HG02642 (cell line): ENCODE measurements at regions not wholly inside any gene's neighbourhood (a gene's known extent, or its start where the extent isn't known, plus 50 kb on each side); places are given as distances from the start of the nearest gene placed in this dataset.
"Not testable (repeated sequence)": the region's sequence is repeated elsewhere in the genome, so short reads cannot be mapped to it uniquely, and the experiment has no call there.

Source experiments
- ATAC-seq: cut with Tn5 transposase; IDR thresholded peaks from one replicate; pipeline ENCODE4 v1.9.1; 2021; ENCODE audit warnings: mild to moderate bottlenecking; ENCODE audit not compliant: unreplicated experiment, poor library complexity

GRCh38 chr16:13336335-13336734 is 434.9 kb downstream of the SHISA9 start:
- no peak for ATAC-seq

- ATAC-seq = not testable (repeated sequence)
Measured at GRCh38 chr16:13336907-13337881, 435.8 kb downstream of the SHISA9 start.

GRCh38 chr16:13338044-13338443 is 436.6 kb downstream of the SHISA9 start:
- ATAC-seq = no peak

- no peak for ATAC-seq
Measured at GRCh38 chr16:13342675-13343074, 441.3 kb downstream of the SHISA9 start.

- ATAC-seq = no peak
Measured at GRCh38 chr16:13344001-13344400, 442.6 kb downstream of the SHISA9 start.

- no peak for ATAC-seq
Measured at GRCh38 chr16:13348416-13348815, 447.0 kb downstream of the SHISA9 start.

- no peak for ATAC-seq
Measured at GRCh38 chr16:13350000-13350399, 448.6 kb downstream of the SHISA9 start.

GRCh38 chr16:13351181-13351580 is 449.8 kb downstream of the SHISA9 start:
- no peak for ATAC-seq

- ATAC-seq = no peak
Measured at GRCh38 chr16:13351601-13352217, 450.3 kb downstream of the SHISA9 start.

GRCh38 chr16:13352796-13353195 is 451.4 kb downstream of the SHISA9 start:
- not testable (repeated sequence) for ATAC-seq

- not testable (repeated sequence) for ATAC-seq
Measured at GRCh38 chr16:13357842-13358241, 456.4 kb downstream of the SHISA9 start.

GRCh38 chr16:13359835-13360234 is 458.4 kb downstream of the SHISA9 start:
- ATAC-seq = no peak

GRCh38 chr16:13372421-13372820 is 471.0 kb downstream of the SHISA9 start:
- ATAC-seq = no peak

- no peak for ATAC-seq
Measured at GRCh38 chr16:13376174-13376573, 474.8 kb downstream of the SHISA9 start.

GRCh38 chr16:13377143-13377542 is 475.7 kb downstream of the SHISA9 start:
- ATAC-seq = no peak

- no peak for ATAC-seq
Measured at GRCh38 chr16:13378151-13378550, 476.8 kb downstream of the SHISA9 start.

- no peak for ATAC-seq
Measured at GRCh38 chr16:13379266-13379665, 477.9 kb downstream of the SHISA9 start.

GRCh38 chr16:13385156-13386040 is 484.0 kb downstream of the SHISA9 start:
- not testable (repeated sequence) for ATAC-seq

- peak; percentile 71 for ATAC-seq
Measured at GRCh38 chr16:13390093-13390985, 488.9 kb downstream of the SHISA9 start.

- no peak for ATAC-seq
Measured at GRCh38 chr16:13390986-13391305, 489.5 kb downstream of the SHISA9 start.
